GM12878 (cell line): ENCODE measurements at regions not wholly inside any gene's neighbourhood (a gene's known extent, or its start where the extent isn't known, plus 50 kb on each side); places are given as distances from the start of the nearest gene placed in this dataset.

Source experiments
- ATAC-seq: fragments of 200-7000 bp; cut with Tn5 transposase; 3 replicates; pipeline ENCODE4 v1.9.1; 2020; ENCODE audit warnings: mild to moderate bottlenecking, moderate library complexity
- BruUV-seq: library from RNA; stranded (reverse); fragments of 400-500 nt; replicated peaks from 2 replicates; lab custom pipeline; 2021; lab: Mats Ljungman, UMichigan
- CTCF ChIA-PET: fragments of 300-600 bp; sonication (Branson Sonifier 250); formaldehyde crosslinking; extraction: SDS; loops from one replicate; lab custom pipeline; 2021; ENCODE audit warnings: inconsistent platforms; lab: Yijun Ruan, JAX
- POLR2A ChIA-PET: fragments of 350-600 bp; formaldehyde crosslinking; extraction: SDS; loops from one replicate; lab custom pipeline; 2021; ENCODE audit warnings: inconsistent platforms; lab: Charles Lee
- RAD21 ChIA-PET: fragments of 300-600 bp; sonication (Branson Sonifier 250); formaldehyde crosslinking; loops from one replicate; lab custom pipeline; 2023; ENCODE audit warnings: antibody characterized with exemption; ENCODE audit not compliant: unreplicated experiment; lab: Charles Lee
- SMC1A ChIA-PET: fragments of 300-600 bp; sonication (Branson Sonifier 250); formaldehyde crosslinking; loops from one replicate; lab custom pipeline; 2023; ENCODE audit not compliant: unreplicated experiment, uncharacterized antibody; lab: Charles Lee
- DNase-seq: peaks from one replicate; pipeline ENCODE4 v3.0.0-alpha.2; 2011; ENCODE audit warnings: low read depth, low spot score
- FAIRE-seq: peaks from 3 replicates; lab custom pipeline; 2011; peaks lifted over from hg19 to GRCh38; lab: Jason Lieb, UNC
- H2AFZ ChIP-seq: 2 replicates; pipeline ENCODE4 v1.6.0; 2011; ENCODE audit warnings: low read depth, low read length, control low read depth; ENCODE audit not compliant: control insufficient read depth
- H3K27ac ChIP-seq: 2 replicates; pipeline ENCODE4 v1.5.1; 2011; ENCODE audit warnings: control low read depth; ENCODE audit not compliant: control insufficient read depth, insufficient read depth
- H3K27me3 ChIP-seq, 2 experiments: replicated peaks in 1 of 2; 2 replicates each; pipeline versions ENCODE4 v1.6.0 to v1.6.1; 2011; ENCODE audit warnings: low read length in 1 of 2; ENCODE audit not compliant: control insufficient read depth in 2 of 2, insufficient read depth in 2 of 2
- H3K36me3 ChIP-seq, 2 experiments: 2 replicates each; pipeline ENCODE4 v1.5.1; 2011; ENCODE audit warnings: low read length in 1 of 2; ENCODE audit not compliant: control insufficient read depth in 2 of 2, insufficient read depth in 2 of 2
- H3K4me1 ChIP-seq: 2 replicates; pipeline ENCODE4 v1.6.1; 2011; ENCODE audit warnings: mild to moderate bottlenecking, low read length, moderate library complexity, mixed read lengths; ENCODE audit not compliant: control insufficient read depth, insufficient read depth
- H3K4me2 ChIP-seq: 2 replicates; pipeline ENCODE4 v1.6.0; 2011; ENCODE audit warnings: control low read depth; ENCODE audit not compliant: control insufficient read depth, insufficient read depth
- H3K4me3 ChIP-seq: fragments of 200-600 bp; sonication (generic); 2 replicates; pipeline ENCODE4 v1.5.1; 2016
- H3K79me2 ChIP-seq: 2 replicates; pipeline ENCODE4 v1.6.0; 2011; ENCODE audit warnings: low read length; ENCODE audit not compliant: control insufficient read depth, insufficient read depth
- H3K9ac ChIP-seq: 2 replicates; pipeline ENCODE4 v1.8.0; 2011; ENCODE audit warnings: low read length, control low read depth, mixed read lengths; ENCODE audit not compliant: control insufficient read depth, insufficient read depth
- H3K9me3 ChIP-seq: replicated peaks from 3 replicates; pipeline ENCODE4 v1.5.1; 2011; ENCODE audit warnings: mild to moderate bottlenecking, low read length; ENCODE audit not compliant: control insufficient read depth, insufficient read depth
- H4K20me1 ChIP-seq: 2 replicates; pipeline ENCODE4 v1.6.0; 2011; ENCODE audit not compliant: control insufficient read depth, insufficient read depth
- BCL11A ChIP-seq: IDR thresholded peaks from 2 replicates; pipeline ENCODE4 v1.6.1; 2011; ENCODE audit warnings: low read depth, low read length
- BMI1 ChIP-seq: fragments of 450-650 bp; IDR thresholded peaks from 2 replicates; pipeline ENCODE4 v1.6.1; 2016; ENCODE audit warnings: mild to moderate bottlenecking, moderate library complexity, borderline replicate concordance
- CEBPB ChIP-seq, 2 experiments: fragments of 150-350 bp in 1 of 2; IDR thresholded peaks; 2 replicates each; pipeline ENCODE4 v1.6.1; 2012 to 2014; ENCODE audit warnings: low read depth in 2 of 2, low read length in 2 of 2, borderline replicate concordance in 1 of 2, inconsistent platforms in 1 of 2
- E2F8 ChIP-seq: fragments of 450-650 bp; IDR thresholded peaks from 2 replicates; pipeline ENCODE4 v1.6.1; 2018; ENCODE audit warnings: mild to moderate bottlenecking, low read depth, moderate library complexity; ENCODE audit not compliant: partially characterized antibody
- FOS ChIP-seq: IDR thresholded peaks from 3 replicates; pipeline ENCODE4 v1.6.1; 2011; ENCODE audit warnings: borderline replicate concordance; ENCODE audit not compliant: insufficient read length; ENCODE audit errors: extremely low read depth
- GATAD2B ChIP-seq: fragments of 450-650 bp; conservative IDR thresholded peaks from 2 replicates; pipeline ENCODE4 v1.6.1; 2017; ENCODE audit warnings: low read depth, mild to moderate bottlenecking, moderate library complexity
- IRF4 ChIP-seq: IDR thresholded peaks from 2 replicates; pipeline ENCODE4 v1.6.1; 2011; ENCODE audit warnings: low read depth, low read length
- KDM1A ChIP-seq: fragments of 200-600 bp; sonication (generic); IDR thresholded peaks from 2 replicates; pipeline ENCODE4 v1.6.1; 2016; ENCODE audit warnings: borderline replicate concordance
- MAX ChIP-seq: IDR thresholded peaks from 2 replicates; pipeline ENCODE4 v1.6.1; 2012; ENCODE audit warnings: low read depth, low read length, improper control_type of control experiment
- MTA3 ChIP-seq: IDR thresholded peaks from 2 replicates; pipeline ENCODE4 v1.6.1; 2012; ENCODE audit warnings: low read length, inconsistent platforms, borderline replicate concordance
- POU2F2 ChIP-seq: IDR thresholded peaks from 3 replicates; pipeline ENCODE4 v1.6.1; 2011; ENCODE audit warnings: low read depth, mild to moderate bottlenecking, low read length, borderline replicate concordance
- RUNX3 ChIP-seq: IDR thresholded peaks from 2 replicates; pipeline ENCODE4 v1.6.1; 2012; ENCODE audit warnings: low read length, inconsistent platforms
- SMAD5 ChIP-seq: IDR thresholded peaks from 2 replicates; pipeline ENCODE4 v1.6.1; 2016; ENCODE audit warnings: antibody characterized with exemption, low read depth
- ZNF207 ChIP-seq: fragments of 450-650 bp; IDR thresholded peaks from 2 replicates; pipeline ENCODE4 v1.6.1; 2014; ENCODE audit warnings: antibody characterized with exemption, mild to moderate bottlenecking, borderline replicate concordance
- WGBS: methylation state at CpG from one replicate; pipeline ENCODE4 v1.1.6; 2016; ENCODE audit warnings: low lambda C conversion rate; ENCODE audit not compliant: insufficient replicate concordance, insufficient coverage; ENCODE audit errors: missing lambda C conversion rate; 5-methylcytosine and 5-hydroxymethylcytosine counted together
- in situ Hi-C: fragments of 300-500 bp; cut with MboI; formaldehyde crosslinking; loops from 9 replicates; pipeline ENCODE4 v1.14.3; 2018; ENCODE audit warnings: mixed read lengths
- intact Hi-C: fragments of 100-400 bp; cut with micrococcal nuclease; formaldehyde crosslinking; loops from one replicate; pipeline ENCODE4 v1.14.2; 2022; ENCODE audit not compliant: unreplicated experiment

- Histone ChIP-seq H3K9ac (no peak overlapping the region), H3K4me2 (no peak overlapping the region), H3K79me2 (no peaks in the 10 kb centered on the region), H3K9me3 (no peaks in the 10 kb centered on the region)
- no TSS peak for BruUV-seq
- ChIA-PET RAD21 (no interaction called here), POLR2A (no interaction called here)
- TF ChIP-seq ZNF207 (no peak), FOS (no peak), KDM1A (no peak), E2F8 (no peak), POU2F2 (no peak), RUNX3 (no peak), SMAD5 (no peak), BMI1 (no peak), MAX (no peak), BCL11A (no peak), MTA3 (no peak), CEBPB (IDR thresholded peaks at IDR 0.05; ENCODE audit: borderline replicate concordance in 1 of 2, low read depth in 2 of 2, low read length in 2 of 2) (no peak), IRF4 (no peak), GATAD2B (no peak)
- TF ChIP-seq, all 136 proteins: peak for 0
- FAIRE-seq (no peak), ATAC-seq (no peak), DNase-seq (no peak)
- no peak overlapping the region for H2AFZ ChIP-seq
- no peaks in the 10 kb centered on the region for H4K20me1 ChIP-seq
- no peaks in the 10 kb centered on the region for H3K36me3 ChIP-seq
- ChIA-PET CTCF (interaction anchor here (0.8 to 2.3 kb wide), 3 partner anchors 15 to 428 kb away, joined by 3 to 8 read pairs (median 3); no protein-coding TSS in a partner anchor), SMC1A (no interaction called here)
- intact Hi-C loops: no loop called here
- no peak overlapping the region for H3K27ac ChIP-seq
- no peaks in the 10 kb centered on the region; a peak in 1 of 4 replicates for H3K27me3 ChIP-seq
- in situ Hi-C loops: no loop called here
- 80% methylated on average over 3 of the region's 3 CpGs for WGBS
- no peaks in the 10 kb centered on the region for H3K4me1 ChIP-seq
- no peak overlapping the region for H3K4me3 ChIP-seq
These were observed 300.3 kb downstream of the MTX2 start for GRCh38 chr2:176569574-176569973.
